HG03432 (cell line): ENCODE measurements at regions not wholly inside any gene's neighbourhood (a gene's known extent, or its start where the extent isn't known, plus 50 kb on each side); places are given as distances from the start of the nearest gene placed in this dataset.

ENCODE experiments used
- ATAC-seq: cut with Tn5 transposase; IDR thresholded peaks from one replicate; pipeline ENCODE4 v1.9.1; 2021; ENCODE audit warnings: mild to moderate bottlenecking, moderate library complexity; ENCODE audit not compliant: unreplicated experiment

DNA sequence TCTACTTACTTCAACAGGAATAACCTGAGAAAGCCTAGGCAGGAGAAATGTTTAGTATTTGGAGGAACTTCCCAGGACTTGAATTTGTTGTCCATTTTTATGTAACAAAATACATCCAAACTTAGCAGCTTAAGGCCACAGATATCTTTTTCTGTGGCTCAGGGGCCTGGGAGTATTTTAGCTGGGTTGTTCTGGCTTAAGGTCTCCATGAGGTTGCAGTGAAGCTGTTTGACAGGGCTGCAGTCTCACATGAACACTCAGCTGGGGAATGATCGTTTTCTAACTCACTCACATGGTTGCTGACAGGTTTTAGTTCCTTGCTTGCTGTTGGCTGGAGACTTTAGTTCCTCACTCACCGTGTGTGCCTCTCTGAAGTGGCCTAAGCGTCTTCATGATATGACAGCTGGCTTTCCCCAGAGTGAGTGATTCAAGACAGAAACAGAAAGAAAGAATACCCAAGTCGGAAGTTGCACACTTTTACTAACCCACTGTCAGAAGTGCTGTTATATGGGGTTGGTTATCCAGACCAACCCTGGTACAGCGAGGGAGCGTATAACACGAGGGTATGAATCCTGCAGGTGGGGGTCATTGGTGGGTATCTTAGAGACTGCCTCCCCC is 229.7 kb upstream of the TBL1XR1 start:
- ATAC-seq = peak; percentile 100

GRCh38 chr3:177427540-177427939 is 230.3 kb upstream of the TBL1XR1 start:
- peak; percentile 5 for ATAC-seq

DNA sequence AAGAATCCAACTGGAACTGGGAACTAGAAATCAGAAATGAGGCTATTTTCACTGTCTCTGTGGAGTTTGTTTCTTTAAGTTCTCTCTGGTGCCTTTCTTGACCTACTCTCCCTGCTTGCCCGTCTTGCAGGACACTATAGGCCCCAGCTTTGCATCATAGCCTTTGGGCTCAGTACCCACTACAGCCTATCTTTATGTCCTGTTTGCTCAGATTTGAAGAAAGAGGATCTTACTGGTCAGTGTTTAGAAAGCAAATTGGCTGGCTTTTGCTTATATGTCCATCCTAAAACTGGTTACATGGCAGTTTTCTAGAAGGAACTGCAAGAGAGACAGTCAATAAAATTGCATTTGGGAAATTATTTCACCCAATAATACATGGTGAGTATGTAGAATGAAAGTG is 231.8 kb upstream of the TBL1XR1 start:
- ATAC-seq = no peak

DNA sequence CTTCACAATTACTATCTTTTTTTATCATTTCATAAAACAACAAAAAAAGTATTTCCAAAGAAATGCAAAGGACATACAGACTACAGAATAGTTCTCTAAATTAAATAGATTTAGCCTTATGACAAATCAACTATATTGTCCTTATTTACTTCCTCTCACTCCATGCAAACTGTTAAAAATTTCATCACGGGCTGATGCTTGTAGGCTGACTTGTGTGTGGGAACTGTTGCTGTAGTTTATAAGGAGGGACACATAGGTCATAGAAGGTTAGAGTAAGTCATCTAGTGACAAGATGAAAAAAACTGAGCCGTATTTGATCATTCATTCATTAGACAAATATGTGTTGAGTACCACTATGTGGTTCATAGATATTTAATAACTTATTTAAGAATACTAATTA is 232.5 kb upstream of the TBL1XR1 start:
- ATAC-seq = no peak

GRCh38 chr3:177430653-177431052 is 233.4 kb upstream of the TBL1XR1 start:
- ATAC-seq = no peak

- no peak for ATAC-seq
Measured at GRCh38 chr3:177431525-177432176, 234.4 kb upstream of the TBL1XR1 start.

DNA sequence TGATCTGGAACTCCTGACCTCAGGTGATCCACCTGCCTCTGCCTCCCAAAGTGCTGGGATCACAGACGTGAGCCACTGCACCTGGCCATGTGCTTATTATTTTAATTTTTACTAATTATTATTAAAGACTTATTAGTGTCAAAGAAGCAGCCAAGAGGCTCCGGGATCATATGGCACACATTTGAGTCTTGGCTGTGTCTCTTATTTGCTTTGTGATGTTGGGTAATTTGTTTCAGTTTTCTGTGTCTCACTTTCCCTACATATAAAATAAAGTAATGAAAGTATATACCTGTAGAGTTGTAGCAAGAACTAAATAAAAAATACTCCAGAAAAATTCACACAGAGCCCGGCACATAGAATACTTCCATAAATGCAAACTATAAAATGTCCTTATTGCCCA is 238.0 kb upstream of the TBL1XR1 start:
- no peak for ATAC-seq

GRCh38 chr3:177437513-177438337 is 240.4 kb upstream of the TBL1XR1 start:
- no peak for ATAC-seq

DNA sequence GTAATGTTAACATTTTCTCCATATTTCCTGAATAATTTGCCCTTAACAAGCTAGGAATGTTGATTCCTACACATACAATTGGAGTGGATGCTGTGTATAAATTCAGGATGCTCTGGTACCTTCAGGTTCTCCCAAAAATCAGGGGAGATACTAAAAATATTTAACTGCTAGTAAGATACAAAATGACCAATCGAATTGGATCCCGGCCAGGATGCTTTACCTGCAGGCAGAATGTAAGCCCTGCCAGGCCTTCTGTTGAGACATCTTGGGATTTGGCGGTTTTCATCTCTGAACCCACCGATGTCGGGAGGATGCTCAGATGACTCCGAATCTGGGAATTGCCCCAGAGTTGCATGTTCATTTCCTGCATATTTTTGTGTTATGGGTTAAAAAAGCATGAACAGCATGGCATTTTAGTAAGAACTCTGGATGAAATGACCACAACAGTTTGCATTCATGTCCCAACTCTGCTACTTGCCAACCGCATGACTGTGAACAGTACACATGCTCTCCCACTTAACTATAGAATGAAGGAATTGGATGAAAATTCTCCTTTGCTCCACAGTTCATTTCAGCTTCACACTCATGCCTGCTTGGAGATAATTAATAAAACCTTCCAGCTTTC is 241.4 kb upstream of the TBL1XR1 start:
- no peak for ATAC-seq

DNA sequence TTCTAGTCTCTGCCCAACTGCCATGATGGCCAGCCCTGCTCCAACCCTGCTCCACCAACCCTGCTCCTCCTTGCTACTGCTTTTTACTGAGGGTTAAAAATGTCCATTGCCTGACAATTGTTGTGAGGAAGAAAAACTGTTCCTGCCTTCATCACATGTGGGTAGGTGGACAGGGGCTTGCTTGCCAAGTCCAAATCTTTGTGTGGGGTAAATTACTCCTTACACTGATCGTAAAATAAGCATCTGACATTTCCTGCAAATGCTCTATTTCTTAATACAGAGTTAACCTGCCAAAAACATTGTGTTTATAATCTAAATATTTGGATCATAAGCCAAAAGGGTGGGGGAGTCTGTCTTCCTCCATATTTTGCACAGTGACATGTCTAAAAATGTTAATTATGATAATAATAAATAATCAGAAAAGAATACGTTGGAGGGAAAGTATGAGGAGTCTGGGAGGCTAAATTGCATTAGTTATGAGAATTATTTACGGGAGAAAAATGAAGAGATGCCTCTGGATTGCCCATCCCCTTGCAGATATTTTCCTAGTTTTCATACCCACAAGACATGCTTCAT is 242.5 kb upstream of the TBL1XR1 start:
- no peak for ATAC-seq

DNA sequence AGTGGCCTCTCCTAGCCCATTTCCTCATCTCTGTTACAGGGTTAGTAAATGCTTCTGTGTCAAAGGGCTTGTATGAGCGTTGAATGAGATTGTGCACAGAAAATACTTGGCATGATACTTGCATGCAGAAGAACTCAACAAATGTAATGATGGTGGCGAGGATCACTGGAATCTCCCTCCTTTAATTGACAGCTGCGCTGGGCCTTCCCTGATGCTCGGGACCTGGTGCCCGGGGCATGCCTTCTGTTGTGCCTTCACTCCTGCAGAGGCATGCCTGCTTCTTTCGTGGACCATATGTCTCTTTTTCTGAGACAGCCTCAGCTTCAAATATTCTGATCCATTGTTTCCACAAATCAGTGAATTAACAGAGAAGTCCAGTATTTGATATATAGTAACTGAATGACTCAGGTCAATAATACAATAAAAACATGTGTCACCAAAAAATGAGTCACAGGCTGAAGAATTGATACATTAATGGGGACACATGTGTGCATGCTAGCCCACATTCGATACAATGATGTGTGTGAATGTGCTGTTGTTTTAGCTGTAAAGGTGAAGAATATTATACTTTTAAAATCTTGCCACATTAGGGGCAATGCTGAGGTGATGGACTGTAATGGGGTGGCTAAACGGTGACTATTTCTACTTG is 243.3 kb upstream of the TBL1XR1 start:
- ATAC-seq = no peak

- ATAC-seq = no peak
Measured at GRCh38 chr3:177441276-177441812, 244.1 kb upstream of the TBL1XR1 start.

- ATAC-seq = peak; percentile 98
Measured at GRCh38 chr3:177441813-177442646, 244.7 kb upstream of the TBL1XR1 start.

- no peak for ATAC-seq
Measured at GRCh38 chr3:177443469-177443868, 246.2 kb upstream of the TBL1XR1 start.

- ATAC-seq = no peak
Measured at GRCh38 chr3:177444696-177445095, 247.4 kb upstream of the TBL1XR1 start.

DNA sequence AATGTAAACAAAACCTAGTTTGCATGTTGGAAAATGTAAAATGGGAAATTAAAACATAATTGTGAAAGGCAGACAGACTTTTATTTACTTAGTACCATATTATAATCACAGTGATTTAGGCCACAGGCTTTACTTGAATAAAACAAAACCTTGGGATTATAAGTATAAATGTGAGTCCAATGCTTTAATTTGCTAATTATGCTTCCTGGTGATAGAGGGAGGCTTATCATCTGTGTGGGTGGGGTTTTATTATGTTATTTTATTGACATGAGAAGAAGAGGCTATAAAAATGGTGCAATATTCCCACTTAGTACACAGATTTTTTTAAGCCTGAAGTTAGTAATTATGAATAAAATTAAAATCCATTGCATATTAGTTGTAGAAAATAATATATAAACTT is 248.3 kb upstream of the TBL1XR1 start:
- no peak for ATAC-seq

DNA sequence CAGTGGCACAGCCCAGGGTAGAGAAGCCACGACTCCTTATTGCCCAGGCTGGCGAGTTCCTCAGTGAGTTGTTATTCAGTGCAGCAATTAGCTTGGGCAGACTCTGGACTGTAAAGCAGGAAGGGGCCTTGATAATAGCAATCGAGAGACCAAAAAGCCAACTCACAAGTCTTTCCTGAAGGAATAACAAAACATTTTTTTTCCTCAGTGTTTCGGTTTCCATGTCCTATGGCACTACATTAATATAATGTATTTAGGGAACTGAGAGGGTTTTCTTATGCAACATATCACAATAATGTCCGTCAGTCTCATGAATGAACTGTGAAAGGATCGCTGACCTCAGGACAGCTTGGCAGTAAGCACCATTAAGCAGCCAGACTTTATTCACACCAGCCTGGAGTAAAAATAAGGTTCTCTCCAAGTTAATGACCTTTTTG is 248.9 kb upstream of the TBL1XR1 start:
- ATAC-seq = no peak

DNA sequence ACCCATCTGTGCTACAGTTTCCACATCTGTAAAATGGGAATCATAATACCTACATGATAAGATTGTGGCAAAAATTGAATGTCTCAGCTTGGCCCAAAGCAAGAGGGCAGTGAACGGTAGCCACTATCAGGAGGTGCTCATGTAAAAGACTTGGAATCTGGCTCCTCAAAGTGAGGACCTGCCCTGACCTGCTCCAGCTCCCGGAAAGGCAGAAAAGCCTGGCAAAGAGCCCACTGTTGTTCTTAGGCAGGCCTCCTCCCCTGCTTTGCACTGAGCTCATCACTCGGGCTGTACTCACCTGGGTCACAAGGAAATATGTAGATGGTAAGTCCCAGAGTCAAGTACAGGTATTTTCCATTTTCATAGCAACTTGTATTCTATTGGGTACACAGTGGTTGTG is 250.7 kb upstream of the TBL1XR1 start:
- no peak for ATAC-seq

DNA sequence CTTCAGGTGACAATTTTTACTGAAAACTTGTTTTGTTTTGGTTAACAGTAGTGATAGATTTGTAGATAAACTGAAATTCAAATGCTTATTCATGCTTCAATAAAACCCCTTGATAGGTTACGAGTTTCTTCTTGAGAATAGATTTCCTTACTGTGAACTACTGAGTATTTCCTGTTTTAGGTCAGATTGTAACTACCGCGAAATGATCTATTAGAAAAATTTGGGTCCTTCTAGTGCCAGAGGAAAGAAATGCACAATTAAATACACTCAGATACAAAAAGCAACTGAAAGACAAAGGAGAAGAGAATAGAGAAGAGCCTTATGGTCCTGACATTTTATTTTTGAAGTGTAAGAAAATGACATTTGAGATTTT is 251.7 kb upstream of the TBL1XR1 start:
- ATAC-seq = peak; percentile 36
